Pons (tissue), 1 donor: ENCODE measurements at regions not wholly inside any gene's neighbourhood (a gene's known extent, or its start where the extent isn't known, plus 50 kb on each side); places are given as distances from the start of the nearest gene placed in this dataset.

Experiments used
- DNase-seq: peaks from one replicate; pipeline ENCODE4 v3.0.0-alpha.2; 2016; ENCODE audit warnings: low spot score

- DNase-seq = peak; percentile 83
These were observed 575.9 kb downstream of the USP25 start for GRCh38 chr21:16305686-16306085.

DNA sequence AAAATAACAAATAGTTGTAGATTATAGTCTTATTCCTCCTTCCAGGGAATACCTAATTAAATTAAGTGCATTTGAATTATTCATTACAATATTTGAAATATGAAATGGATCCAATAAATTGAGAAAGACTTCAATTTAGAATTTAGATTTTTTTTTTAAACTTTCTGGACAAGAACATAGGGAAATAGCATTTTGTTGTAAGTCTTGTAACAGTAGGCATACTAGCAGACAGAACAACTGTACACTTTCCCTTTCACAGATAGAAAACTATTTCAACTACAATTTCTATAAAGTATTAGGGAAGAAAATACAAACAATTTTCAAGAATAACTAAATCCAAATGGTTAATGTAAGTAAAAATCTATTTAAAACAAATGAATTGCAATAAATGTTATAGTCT, 577.5 kb downstream of the USP25 start:
- DNase-seq = peak; percentile 56

GRCh38 chr21:16308269-16308668, 578.5 kb downstream of the USP25 start:
- peak; percentile 85 for DNase-seq

DNA sequence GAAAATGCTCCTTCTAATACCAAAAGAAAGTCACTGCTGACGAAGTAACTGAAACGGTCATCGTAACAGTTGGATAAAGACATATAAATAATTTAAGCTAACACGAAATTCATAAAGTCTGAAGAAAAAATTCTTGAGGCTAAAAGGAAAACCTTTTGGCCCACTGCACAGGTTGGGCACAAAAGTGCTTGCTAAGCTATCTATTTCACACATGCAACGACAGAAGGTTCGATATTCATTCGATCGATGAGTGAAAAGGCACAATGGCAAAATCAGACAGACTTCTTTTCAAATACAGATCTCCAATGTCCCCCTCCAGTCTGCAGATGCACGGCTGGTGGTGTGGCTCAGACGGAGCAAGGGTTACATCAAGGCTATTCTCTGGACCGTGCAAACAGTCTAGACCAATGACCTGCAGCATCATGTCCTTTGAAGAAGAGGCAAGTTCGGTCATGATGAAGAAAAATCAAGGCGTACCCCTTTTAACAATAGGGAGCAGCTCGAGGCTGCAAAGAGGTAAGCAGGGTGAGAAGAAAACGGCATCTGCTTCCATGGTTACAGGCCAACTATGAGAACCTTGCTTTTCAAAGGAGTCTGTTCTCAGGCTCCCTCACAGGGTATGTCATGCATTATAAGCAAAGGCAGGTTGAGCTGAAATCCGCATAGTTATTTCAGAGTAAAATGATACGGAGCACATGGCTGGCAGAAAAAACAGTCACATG, 579.6 kb downstream of the USP25 start:
- DNase-seq = peak; percentile 79

DNA sequence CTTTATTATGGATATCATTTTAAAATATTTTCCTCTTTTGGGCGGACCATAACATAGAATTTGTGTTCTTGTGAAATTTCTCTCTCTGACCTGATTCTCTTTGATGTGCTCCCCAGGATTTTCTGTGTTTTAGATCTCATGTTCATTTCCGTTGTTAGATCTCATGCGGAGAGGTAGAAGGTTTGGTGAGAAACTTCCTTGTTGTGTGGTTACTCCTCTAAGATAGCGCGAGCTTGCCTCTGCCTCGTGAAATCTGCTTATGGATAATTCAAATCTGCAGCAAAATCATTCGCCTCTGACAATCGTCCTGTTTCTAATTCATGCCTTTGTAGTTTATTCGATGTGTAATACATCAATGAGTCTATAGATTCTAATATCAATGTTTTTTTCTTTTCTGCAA, 580.4 kb downstream of the USP25 start:
- DNase-seq = peak; percentile 62

DNA sequence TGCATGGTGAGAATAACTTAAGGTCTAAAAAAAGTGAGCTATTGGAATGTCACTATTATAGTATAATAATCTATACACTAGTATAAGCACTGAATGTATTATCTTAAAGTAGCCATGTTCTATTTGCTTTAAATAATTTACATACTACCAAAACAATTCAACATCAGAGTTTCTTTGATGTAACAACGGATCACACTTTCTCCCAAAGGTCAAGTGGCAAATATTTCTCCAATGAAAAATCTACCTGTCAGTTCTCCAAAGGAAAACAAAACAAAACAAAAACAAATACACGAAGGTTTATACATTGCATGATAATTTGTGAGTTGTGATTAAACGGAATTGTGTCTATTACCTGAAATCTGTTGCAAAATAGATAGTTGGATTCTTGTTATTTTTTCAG, 581.4 kb downstream of the USP25 start:
- no peak for DNase-seq

GRCh38 chr21:16312321-16312720, 582.5 kb downstream of the USP25 start:
- no peak for DNase-seq

- no peak for DNase-seq
These were observed 585.4 kb downstream of the USP25 start for GRCh38 chr21:16315223-16315622.

DNA sequence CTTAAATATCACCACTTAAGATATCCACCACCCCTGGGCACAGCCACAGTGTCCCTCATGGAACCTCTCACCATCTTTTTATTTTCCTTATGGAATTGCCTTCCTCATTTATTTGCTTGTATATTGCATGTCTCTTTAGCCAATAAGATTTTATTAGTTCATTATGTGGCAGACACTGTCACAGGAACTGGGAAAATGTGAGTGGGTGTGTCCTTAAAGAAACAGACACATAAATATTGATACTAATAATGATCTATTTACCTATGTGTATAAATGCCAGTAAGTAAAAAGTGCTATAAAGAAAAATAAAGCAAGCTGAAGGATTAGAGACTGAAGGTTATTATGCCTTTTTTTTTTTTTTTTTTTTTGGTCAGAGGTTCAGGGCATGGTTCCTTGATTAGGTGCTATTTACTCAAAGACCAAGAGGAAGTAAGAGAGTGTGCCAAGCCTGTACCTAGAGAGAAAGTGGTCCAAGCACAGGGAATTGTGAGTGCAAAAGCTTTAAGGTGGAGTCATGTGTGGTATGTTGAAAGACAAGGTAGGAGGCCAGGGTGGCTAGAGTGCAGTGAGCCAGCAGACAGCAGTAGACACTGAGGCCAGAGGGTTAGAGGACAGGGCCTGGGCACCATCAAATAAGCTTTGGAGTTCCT, 589.0 kb downstream of the USP25 start:
- DNase-seq = no peak

GRCh38 chr21:16320110-16320509, 590.3 kb downstream of the USP25 start:
- no peak for DNase-seq

GRCh38 chr21:16322454-16322853, 592.7 kb downstream of the USP25 start:
- no peak for DNase-seq

- no peak for DNase-seq
These were observed 593.8 kb downstream of the USP25 start for GRCh38 chr21:16323596-16323995.

DNA sequence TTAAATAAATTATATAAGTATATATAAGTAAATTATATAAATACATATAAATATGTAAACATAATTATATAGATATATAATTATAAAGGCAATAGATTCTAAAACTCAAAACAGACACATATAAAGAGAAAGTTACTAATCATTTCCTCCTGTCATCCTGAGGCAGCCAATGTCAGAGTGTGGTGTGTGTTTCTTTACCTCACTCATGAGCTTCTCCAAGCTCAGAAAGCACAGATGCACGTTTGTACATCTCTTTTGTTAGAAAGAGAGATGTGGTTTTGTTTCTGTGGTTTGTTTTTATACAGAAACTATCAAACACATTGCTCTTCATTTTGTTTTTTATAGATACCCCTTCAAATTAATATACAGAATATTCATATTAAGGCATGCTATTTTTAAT, 594.8 kb downstream of the USP25 start:
- DNase-seq = no peak

DNA sequence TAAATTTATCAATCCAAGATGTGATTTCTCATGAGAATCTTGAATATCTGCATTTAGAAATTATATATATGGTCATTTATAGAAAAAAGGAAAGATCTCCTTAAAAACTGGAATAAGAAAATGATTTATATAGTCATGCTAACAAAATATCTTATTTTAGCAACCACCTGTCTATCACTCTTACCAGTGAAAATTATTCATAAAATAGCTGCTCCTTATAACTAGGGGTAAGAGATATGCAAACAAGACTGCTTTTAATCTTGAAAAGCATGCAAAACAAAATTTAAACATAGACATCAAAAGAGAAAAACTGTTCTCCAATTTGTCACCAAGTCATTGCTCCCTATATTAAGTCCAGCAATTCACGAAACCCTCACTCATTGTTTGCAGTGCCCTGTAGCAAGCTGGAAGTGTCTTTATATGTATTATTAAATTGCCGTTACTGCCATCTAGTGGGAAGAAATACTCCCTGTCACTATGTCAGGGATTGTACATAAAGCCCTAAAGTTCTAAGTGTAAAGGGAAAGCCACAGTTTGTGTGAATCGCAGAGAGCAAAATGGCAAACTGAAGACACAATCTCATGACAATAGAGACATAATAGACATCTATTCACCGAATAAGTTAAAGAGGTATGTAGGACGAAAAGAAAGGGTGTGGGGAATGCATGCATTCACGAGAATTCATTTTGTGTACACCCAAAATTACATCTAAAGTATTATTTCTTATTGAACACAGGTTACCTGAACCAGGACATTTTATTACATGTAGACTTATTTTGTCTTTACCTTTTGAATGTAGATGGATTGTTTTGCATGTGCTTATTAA, 600.5 kb downstream of the USP25 start:
- peak; percentile 98 for DNase-seq

GRCh38 chr21:16330908-16331268, 601.1 kb downstream of the USP25 start:
- no peak for DNase-seq

GRCh38 chr21:16337266-16337665, 607.5 kb downstream of the USP25 start:
- no peak for DNase-seq

DNA sequence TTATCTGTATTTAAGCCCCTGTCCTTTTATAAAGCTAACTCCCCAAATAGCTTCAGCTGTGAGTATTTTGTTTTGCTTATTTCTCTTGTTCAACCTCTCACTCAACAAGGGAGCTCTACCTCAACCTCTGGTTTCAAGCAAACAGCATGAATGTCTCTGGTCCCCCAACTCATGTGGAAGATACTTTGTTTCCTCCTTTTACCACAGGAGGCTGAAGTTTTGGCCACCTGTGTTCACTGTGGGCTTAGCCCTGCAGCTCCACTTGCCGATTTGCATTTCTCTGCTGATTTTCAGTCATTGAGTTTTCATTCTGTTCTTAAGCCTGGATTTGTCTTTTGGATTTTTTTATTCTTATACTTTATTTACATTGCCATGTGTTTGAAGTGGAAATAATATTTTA, 613.1 kb downstream of the USP25 start:
- DNase-seq = no peak

DNA sequence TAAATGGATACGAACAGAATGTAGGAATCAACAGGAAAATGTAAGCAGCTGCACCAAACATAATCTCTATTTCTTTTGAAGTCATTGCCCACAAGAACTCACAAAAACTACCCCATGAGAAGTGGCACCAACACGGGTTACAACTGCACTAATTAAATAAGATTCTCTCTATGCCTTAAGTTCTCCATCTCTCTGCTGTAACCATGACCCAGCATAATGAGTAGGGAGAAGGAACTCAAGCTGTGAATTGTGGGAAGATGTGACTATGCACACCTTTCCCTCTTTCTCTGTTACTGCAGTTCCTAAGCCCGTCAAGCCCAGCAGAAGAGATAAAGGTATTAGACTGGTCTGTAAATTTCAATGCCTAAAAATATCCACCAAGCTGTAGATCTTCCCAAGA, 614.0 kb downstream of the USP25 start:
- no peak for DNase-seq

DNA sequence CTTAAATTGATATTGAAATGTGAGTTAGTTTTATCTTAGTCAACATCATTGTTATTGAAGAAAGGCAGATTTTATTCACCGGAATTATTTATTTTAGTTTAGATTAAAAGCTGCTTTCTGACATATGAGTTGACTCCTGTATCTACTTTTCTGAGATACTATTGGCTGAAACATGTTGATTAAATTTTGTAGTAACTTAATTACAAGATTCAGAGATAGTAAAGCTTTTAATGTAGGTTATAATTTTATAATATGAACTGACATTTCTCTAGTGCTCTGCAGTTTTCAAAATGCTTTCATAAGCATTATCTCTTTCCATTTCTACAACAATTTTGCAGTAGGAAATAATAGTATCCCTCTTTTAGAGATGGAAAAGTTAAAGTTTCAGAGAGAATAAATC, 616.0 kb downstream of the USP25 start:
- no peak for DNase-seq

DNA sequence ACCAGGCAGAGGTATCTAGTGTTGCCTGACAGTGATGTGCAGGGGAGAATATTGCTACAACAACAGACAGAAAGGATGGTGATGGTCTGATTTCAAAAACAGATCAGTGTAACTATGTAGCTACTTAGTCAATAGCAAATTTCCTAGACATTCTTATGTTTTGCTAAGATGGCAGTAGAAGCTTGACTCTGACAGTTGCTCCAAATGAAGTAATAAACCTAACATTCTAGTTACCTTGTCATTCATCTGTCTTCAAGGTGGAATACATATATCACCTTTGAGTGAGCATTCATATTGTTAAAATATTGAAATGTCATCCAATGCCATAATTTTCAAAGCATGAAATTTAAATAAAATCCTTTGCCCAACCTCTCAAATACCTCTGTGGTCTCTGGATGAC, 617.4 kb downstream of the USP25 start:
- DNase-seq = no peak

GRCh38 chr21:16353764-16354163, 624.0 kb downstream of the USP25 start:
- no peak for DNase-seq

- peak; percentile 39 for DNase-seq
These were observed 628.2 kb downstream of the USP25 start for GRCh38 chr21:16357994-16358393.

GRCh38 chr21:16358784-16359183, 629.0 kb downstream of the USP25 start:
- DNase-seq = no peak
